SIG-M5 (cell line): ENCODE measurements at regions not wholly inside any gene's neighbourhood (a gene's known extent, or its start where the extent isn't known, plus 50 kb on each side); places are given as distances from the start of the nearest gene placed in this dataset.
"Not testable (repeated sequence)": the region's sequence is repeated elsewhere in the genome, so short reads cannot be mapped to it uniquely, and the experiment has no call there.

Experiments used
- DNase-seq: peaks from one replicate; lab custom pipeline; 2025; lab: John Stamatoyannopoulos, UW

DNA sequence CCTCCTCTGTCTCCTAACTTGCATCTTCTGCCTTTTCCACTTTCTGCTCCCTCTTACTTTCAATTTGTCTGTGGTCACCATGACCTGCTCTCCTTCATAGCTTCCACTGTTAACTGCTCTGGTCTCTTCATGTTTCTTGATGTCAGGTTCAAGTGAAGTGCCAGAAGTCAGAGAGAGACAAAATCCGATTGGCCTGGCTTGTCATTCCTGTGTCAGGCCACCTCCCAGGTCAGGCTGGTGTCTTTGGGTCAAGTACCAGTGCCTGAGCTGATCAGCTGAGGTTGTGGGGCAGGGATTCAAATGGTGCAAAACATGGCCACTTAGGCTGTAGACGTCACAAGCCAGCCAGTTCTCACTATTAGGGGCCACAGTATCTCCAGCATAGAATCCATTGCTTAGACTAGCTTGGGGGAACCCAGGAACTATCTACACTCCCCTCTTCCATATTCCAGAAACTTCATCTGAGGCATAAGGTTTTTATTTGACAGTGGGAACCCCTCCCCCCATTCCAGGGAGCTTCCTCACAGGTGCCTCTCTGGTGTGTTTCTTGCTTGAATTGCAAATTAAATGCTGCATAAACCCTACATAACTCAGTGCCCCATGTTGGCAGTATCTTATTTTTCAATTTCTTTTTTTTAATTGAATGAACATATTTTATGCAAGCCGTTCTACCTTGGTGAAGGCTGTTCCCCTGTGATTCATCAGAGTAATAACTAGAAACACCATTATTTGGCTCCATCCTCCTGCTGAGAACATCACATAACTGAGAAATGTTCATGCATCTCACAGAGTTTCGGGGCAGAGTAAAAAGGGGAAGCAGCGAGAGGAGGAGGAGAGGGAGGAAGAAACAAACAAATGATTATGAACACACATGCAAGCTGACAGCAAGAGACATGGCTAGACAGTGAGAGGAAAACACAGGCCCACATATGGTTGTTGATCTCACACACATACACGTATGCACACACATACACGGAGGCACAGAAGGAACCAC, 175.8 kb downstream of the TLE3 start:
- no peak for DNase-seq

DNA sequence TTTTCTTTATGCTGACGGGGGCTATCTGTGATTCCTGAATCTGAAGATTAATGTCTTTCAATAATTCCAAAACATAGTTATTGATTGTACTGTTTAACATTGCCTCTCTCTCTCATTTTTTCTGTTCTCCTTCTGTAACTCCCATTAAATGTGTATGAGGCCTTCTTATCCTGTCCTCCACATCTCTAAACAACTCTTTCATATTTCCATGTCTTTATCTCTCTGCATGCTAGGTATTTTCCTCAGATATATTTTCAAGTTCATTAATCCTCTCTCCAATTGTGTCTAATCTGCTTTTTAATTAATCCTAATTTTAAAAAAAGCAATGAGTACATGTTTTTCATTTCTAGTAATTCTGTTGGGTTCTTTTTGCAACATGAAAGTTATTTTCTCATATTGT, 173.2 kb downstream of the TLE3 start:
- no peak for DNase-seq

- DNase-seq = no peak
These were observed 171.7 kb downstream of the TLE3 start for GRCh38 chr15:69926006-69926405.

- no peak for DNase-seq
These were observed 171.0 kb downstream of the TLE3 start for GRCh38 chr15:69926721-69927120.

DNA sequence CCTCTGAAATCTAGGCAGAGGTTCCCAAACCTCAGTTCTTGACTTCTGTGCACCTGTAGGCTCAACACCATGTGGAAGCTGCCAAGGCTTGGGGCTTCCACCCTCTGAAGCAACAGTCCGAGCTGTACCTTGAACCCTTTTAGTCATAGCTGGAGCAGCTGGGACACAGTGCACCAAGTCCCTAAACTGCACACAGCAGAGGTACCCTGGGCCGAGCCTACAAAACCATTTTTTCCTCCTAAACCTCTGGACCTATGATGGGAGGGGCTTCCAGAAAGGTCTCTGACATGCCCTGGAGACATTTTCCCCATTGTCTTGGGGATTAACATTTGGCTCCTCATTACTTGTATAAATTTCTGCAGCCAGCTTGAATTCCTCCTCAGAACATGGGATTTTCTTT, 168.8 kb downstream of the TLE3 start:
- not testable (repeated sequence) for DNase-seq

- no peak for DNase-seq
These were observed 167.6 kb downstream of the TLE3 start for GRCh38 chr15:69929905-69930630.

- no peak for DNase-seq
These were observed 167.0 kb downstream of the TLE3 start for GRCh38 chr15:69930754-69931153.

DNA sequence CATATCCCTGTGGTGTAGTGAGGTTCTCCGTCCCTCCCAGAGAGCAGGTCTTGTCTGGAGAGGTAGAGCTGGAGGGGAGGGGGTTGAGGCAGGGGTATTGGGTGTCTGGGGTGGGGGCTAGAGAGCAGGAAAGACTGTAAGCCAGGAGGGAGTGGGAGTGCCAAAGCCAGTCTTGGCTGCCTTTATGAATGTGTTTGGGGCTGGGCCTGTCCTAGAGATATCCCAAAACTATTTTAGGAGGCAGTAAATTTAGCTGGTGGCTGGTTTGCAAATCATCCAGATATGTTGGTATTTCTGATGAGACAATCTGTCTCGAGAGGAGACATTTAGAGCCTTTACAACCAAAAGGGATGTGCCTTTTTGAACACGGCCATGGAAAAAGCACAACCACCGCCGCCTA, 166.6 kb downstream of the TLE3 start:
- no peak for DNase-seq

- DNase-seq = no peak
These were observed 163.1 kb downstream of the TLE3 start for GRCh38 chr15:69934607-69935006.

GRCh38 chr15:69939513-69940440, 157.9 kb downstream of the TLE3 start:
- DNase-seq = no peak

- no peak for DNase-seq
These were observed 157.0 kb downstream of the TLE3 start for GRCh38 chr15:69940441-69941300.

- no peak for DNase-seq
These were observed 156.5 kb downstream of the TLE3 start for GRCh38 chr15:69941301-69941605.

GRCh38 chr15:69941706-69942495, 155.8 kb downstream of the TLE3 start:
- no peak for DNase-seq

GRCh38 chr15:69943637-69944036, 154.1 kb downstream of the TLE3 start:
- DNase-seq = no peak

- no peak for DNase-seq
These were observed 152.0 kb downstream of the TLE3 start for GRCh38 chr15:69945729-69946128.

DNA sequence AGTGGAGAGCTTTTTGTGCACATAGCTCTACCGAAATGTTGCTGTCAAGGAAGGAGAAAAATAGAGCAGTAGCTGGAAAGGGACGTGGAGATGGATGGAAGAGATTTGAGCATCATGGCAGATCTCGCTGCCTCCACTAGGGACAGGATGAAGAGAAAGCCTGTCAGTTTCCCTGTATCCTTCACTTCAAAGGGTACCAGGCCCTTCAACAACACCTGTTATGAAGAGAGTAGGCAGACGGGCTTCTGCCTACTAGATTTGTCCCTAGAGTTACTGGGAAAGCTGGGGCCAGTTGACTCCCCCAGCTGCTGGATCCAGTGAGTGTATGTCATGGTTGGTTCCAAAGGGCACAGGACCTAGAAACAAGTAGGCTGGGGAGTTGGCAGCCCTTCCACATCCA, 150.8 kb downstream of the TLE3 start:
- no peak for DNase-seq

DNA sequence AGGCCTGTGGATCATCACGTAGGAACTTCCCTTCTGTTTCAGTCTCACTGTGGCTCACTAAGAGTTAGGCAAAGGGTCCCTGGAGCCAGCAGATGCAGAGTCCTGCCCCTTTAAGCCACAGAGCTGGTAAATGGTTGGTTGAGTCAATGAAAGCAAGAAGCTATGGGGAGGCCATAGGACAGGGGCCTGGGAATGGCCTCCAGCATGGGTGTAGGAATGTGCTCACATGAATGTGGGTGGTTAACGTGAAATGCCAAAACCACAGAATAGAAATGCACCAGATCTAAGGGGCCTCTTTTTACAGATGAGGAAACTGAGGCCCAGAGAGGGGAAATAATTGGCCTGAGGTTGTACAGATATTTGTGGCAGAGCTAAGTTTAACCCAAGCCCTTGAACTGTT, 150.3 kb downstream of the TLE3 start:
- DNase-seq = no peak

DNA sequence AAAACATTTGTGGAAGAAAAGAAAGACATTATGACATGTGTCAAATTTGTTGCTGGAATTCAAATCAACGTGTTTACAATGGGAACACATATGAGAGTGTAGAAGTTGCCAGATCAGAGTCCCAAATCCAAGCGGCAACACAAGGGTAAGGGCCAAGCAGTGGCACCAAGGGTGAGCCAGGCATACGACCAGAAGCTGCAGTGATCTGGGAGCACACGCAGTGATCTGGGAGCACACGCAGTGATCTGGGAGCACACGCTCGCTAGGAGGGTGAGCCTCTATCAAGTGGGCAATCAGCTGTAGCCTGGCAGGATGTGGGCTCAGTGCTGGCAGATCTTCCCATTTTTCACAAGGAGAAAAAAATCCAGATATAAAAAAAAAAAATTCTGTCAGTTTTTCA, 148.2 kb downstream of the TLE3 start:
- DNase-seq = no peak

DNA sequence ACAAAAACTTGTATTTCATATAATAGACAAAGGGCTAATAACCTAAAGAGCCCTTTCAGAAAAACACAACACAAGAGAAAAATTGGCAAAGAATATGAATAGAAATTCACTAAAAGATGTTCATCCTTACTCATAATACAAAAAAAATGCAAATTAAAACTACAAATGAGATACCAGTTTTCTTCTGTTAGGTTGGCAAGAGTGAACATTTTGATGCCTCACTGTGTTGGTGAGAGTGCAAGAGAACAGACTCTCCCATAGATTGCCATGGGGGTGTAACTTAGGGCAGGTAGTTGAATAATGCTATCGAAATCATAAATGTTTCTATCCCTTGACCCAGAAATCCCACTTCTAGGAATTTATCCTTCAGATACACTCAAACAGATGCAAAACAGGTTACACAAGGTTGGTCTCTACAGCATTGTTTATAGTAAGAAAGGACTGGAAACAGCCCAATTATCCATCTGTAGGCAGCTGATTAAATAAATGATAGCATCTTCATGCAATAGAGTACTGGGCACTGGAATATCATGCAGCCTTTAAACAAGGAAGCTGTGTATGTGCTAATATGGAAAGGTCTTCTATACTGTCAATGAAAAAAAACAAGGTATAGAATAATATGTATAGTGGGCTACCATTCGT, 146.3 kb downstream of the TLE3 start:
- DNase-seq = no peak
